GM23338 (cell line): ENCODE measurements at regions not wholly inside any gene's neighbourhood (a gene's known extent, or its start where the extent isn't known, plus 50 kb on each side); places are given as distances from the start of the nearest gene placed in this dataset.

ENCODE experiments used
- ATAC-seq: fragments of 200-7000 bp; cut with Tn5 transposase; 3 replicates; pipeline ENCODE4 v1.9.1; 2020
- DNase-seq: peaks from one replicate; pipeline ENCODE4 v3.0.0-alpha.2; 2015; ENCODE audit warnings: low spot score
- H2AFZ ChIP-seq: fragments of 200-600 bp; sonication (generic); 2 replicates; pipeline ENCODE4 v1.8.0; 2016; ENCODE audit warnings: antibody characterized with exemption, mild to moderate bottlenecking, moderate library complexity
- H3F3A ChIP-seq: fragments of 200-600 bp; sonication (generic); replicated peaks from 2 replicates; pipeline ENCODE4 v1.8.0; 2017; ENCODE audit warnings: antibody characterized with exemption, mixed run types, low read depth
- H3K27ac ChIP-seq: fragments of 200-600 bp; sonication (generic); 2 replicates; pipeline ENCODE4 v1.6.1; 2016; ENCODE audit warnings: low read depth
- H3K27me3 ChIP-seq: fragments of 200-600 bp; sonication (generic); 2 replicates; pipeline ENCODE4 v1.8.0; 2016; ENCODE audit warnings: mild to moderate bottlenecking, mixed run types, moderate library complexity; ENCODE audit not compliant: insufficient read depth
- H3K36me3 ChIP-seq: fragments of 200-600 bp; sonication (generic); 2 replicates; pipeline ENCODE4 v1.8.0; 2016; ENCODE audit warnings: mild to moderate bottlenecking; ENCODE audit not compliant: insufficient read depth
- H3K4me1 ChIP-seq: fragments of 200-600 bp; sonication (generic); 2 replicates; pipeline ENCODE4 v1.8.0; 2016; ENCODE audit warnings: mild to moderate bottlenecking, moderate library complexity; ENCODE audit not compliant: insufficient read depth
- H3K4me2 ChIP-seq: fragments of 200-600 bp; sonication (generic); 2 replicates; pipeline ENCODE4 v1.7.1; 2017; ENCODE audit warnings: mixed run types
- H3K4me3 ChIP-seq: fragments of 200-600 bp; sonication (generic); 2 replicates; pipeline ENCODE4 v1.6.1; 2016; ENCODE audit warnings: mixed run types
- H3K79me2 ChIP-seq: fragments of 200-600 bp; sonication (generic); replicated peaks from 2 replicates; pipeline ENCODE4 v1.8.0; 2017; ENCODE audit warnings: mild to moderate bottlenecking; ENCODE audit not compliant: insufficient read depth
- H3K9me2 ChIP-seq: fragments of 200-600 bp; sonication (generic); 2 replicates; pipeline ENCODE4 v1.8.0; 2017; ENCODE audit not compliant: insufficient read depth
- H4K20me1 ChIP-seq: fragments of 200-600 bp; sonication (generic); replicated peaks from 2 replicates; pipeline ENCODE4 v1.8.0; 2017; ENCODE audit warnings: mild to moderate bottlenecking; ENCODE audit not compliant: insufficient read depth
- H3K27ac Mint-ChIP-seq: 2 replicates; pipeline ENCODE4 v1.8.0; 2020; ENCODE audit warnings: inconsistent platforms, mild to moderate bottlenecking, moderate library complexity, mixed read lengths
- H3K27me3 Mint-ChIP-seq: 3 replicates; pipeline ENCODE4 v1.8.0; 2022; ENCODE audit warnings: low read depth, mild to moderate bottlenecking, moderate library complexity, mixed read lengths, inconsistent platforms; ENCODE audit not compliant: insufficient read depth, poor library complexity
- H3K36me3 Mint-ChIP-seq: 3 replicates; pipeline ENCODE4 v1.8.0; 2021; ENCODE audit warnings: low read depth, mild to moderate bottlenecking, inconsistent platforms, moderate library complexity, mixed read lengths
- H3K4me1 Mint-ChIP-seq: 3 replicates; pipeline ENCODE4 v1.8.0; 2020; ENCODE audit warnings: mild to moderate bottlenecking, inconsistent platforms, mixed read lengths
- H3K4me3 Mint-ChIP-seq: 3 replicates; pipeline ENCODE4 v1.8.0; 2021; ENCODE audit warnings: moderate library complexity, mild to moderate bottlenecking, inconsistent platforms, mixed read lengths
- H3K9me3 Mint-ChIP-seq: 3 replicates; pipeline ENCODE4 v1.8.0; 2020; ENCODE audit warnings: moderate library complexity, mild to moderate bottlenecking, inconsistent platforms, mixed read lengths
- CREB1 ChIP-seq: fragments of 250-450 bp; sonication (Bioruptor Pico); IDR thresholded peaks from 2 replicates; pipeline ENCODE4 v1.5.0; 2020; ENCODE audit warnings: low read depth, mild to moderate bottlenecking, moderate library complexity
- EZH2 ChIP-seq: fragments of 200-600 bp; sonication (generic); IDR thresholded peaks from one replicate; pipeline ENCODE4 v1.8.0; 2017; ENCODE audit warnings: antibody characterized with exemption, mild to moderate bottlenecking, low read depth; ENCODE audit not compliant: unreplicated experiment
- EZH2phosphoT487 ChIP-seq: fragments of 200-600 bp; sonication (generic); IDR thresholded peaks from one replicate; pipeline ENCODE4 v1.8.1; 2018; ENCODE audit warnings: antibody characterized with exemption; ENCODE audit not compliant: unreplicated experiment
- NANOG ChIP-seq: IDR thresholded peaks from 2 replicates; pipeline ENCODE4 v1.6.1; 2016; ENCODE audit warnings: antibody characterized with exemption, borderline replicate concordance
- POLR2AphosphoS5 ChIP-seq: IDR thresholded peaks from 2 replicates; pipeline ENCODE4 v1.6.1; 2016; ENCODE audit warnings: antibody characterized with exemption, low read depth
- STAT1 ChIP-seq: IDR thresholded peaks from one replicate; pipeline ENCODE4 v1.6.1; 2016; ENCODE audit warnings: antibody characterized with exemption; ENCODE audit not compliant: unreplicated experiment
- ZNF114 ChIP-seq: fragments of 250-450 bp; sonication (Bioruptor Pico); IDR thresholded peaks from 2 replicates; pipeline ENCODE4 v1.5.0; 2020; ENCODE audit warnings: mild to moderate bottlenecking, moderate library complexity
- ZNF331 ChIP-seq: fragments of 250-450 bp; sonication (Bioruptor Pico); IDR thresholded peaks from 2 replicates; pipeline ENCODE4 v1.5.0; 2020; ENCODE audit warnings: low read depth, mild to moderate bottlenecking, moderate library complexity
- TF ChIP-seq, protein P1 (sequence below): fragments of 250-450 bp; sonication (Bioruptor Pico); IDR thresholded peaks from 2 replicates; pipeline ENCODE4 v1.5.0; 2020; ENCODE audit warnings: mild to moderate bottlenecking, moderate library complexity
- TF ChIP-seq, protein P2 (sequence below): IDR thresholded peaks from 2 replicates; pipeline ENCODE4 v1.6.1; 2016; ENCODE audit warnings: antibody characterized with exemption

DNA sequence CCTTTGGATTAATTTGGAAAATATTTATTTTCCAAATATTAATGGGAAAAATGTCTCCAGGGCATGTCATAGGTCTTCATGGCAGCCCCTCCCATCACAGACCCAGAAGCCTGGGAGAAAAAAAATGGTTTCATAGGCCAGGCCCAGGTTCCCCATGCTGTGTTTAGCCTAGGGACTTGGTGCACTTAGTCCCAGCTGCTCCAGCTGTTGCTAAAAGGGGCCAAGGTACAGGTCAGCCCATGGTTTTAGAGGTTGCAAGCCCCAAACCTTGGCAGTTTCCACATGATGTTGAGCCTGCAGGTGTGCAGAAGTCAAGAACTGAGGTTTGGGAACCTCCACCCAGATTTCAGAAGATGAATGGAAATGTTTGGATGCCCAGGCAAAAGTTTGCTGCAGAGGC, 309.6 kb downstream of the SOCS6 start (continued):
- no peak for TF ChIP-seq EZH2
- TF ChIP-seq, protein P1, sequence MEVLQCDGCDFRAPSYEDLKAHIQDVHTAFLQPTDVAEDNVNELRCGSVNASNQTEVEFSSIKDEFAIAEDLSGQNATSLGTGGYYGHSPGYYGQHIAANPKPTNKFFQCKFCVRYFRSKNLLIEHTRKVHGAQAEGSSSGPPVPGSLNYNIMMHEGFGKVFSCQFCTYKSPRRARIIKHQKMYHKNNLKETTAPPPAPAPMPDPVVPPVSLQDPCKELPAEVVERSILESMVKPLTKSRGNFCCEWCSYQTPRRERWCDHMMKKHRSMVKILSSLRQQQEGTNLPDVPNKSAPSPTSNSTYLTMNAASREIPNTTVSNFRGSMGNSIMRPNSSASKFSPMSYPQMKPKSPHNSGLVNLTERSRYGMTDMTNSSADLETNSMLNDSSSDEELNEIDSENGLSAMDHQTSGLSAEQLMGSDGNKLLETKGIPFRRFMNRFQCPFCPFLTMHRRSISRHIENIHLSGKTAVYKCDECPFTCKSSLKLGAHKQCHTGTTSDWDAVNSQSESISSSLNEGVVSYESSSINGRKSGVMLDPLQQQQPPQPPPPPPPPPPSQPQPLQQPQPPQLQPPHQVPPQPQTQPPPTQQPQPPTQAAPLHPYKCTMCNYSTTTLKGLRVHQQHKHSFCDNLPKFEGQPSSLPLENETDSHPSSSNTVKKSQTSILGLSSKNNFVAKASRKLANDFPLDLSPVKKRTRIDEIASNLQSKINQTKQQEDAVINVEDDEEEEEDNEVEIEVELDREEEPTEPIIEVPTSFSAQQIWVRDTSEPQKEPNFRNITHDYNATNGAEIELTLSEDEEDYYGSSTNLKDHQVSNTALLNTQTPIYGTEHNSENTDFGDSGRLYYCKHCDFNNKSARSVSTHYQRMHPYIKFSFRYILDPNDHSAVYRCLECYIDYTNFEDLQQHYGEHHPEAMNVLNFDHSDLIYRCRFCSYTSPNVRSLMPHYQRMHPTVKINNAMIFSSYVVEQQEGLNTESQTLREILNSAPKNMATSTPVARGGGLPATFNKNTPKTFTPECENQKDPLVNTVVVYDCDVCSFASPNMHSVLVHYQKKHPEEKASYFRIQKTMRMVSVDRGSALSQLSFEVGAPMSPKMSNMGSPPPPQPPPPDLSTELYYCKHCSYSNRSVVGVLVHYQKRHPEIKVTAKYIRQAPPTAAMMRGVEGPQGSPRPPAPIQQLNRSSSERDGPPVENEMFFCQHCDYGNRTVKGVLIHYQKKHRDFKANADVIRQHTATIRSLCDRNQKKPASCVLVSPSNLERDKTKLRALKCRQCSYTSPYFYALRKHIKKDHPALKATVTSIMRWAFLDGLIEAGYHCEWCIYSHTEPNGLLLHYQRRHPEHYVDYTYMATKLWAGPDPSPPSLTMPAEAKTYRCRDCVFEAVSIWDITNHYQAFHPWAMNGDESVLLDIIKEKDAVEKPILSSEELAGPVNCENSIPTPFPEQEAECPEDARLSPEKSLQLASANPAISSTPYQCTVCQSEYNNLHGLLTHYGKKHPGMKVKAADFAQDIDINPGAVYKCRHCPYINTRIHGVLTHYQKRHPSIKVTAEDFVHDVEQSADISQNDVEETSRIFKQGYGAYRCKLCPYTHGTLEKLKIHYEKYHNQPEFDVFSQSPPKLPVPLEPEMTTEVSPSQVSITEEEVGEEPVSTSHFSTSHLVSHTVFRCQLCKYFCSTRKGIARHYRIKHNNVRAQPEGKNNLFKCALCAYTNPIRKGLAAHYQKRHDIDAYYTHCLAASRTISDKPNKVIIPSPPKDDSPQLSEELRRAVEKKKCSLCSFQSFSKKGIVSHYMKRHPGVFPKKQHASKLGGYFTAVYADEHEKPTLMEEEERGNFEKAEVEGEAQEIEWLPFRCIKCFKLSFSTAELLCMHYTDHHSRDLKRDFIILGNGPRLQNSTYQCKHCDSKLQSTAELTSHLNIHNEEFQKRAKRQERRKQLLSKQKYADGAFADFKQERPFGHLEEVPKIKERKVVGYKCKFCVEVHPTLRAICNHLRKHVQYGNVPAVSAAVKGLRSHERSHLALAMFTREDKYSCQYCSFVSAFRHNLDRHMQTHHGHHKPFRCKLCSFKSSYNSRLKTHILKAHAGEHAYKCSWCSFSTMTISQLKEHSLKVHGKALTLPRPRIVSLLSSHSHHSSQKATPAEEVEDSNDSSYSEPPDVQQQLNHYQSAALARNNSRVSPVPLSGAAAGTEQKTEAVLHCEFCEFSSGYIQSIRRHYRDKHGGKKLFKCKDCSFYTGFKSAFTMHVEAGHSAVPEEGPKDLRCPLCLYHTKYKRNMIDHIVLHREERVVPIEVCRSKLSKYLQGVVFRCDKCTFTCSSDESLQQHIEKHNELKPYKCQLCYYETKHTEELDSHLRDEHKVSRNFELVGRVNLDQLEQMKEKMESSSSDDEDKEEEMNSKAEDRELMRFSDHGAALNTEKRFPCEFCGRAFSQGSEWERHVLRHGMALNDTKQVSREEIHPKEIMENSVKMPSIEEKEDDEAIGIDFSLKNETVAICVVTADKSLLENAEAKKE = no peak
- TF ChIP-seq STAT1 = no peak
- TF ChIP-seq POLR2AphosphoS5 = no peak
- no peak for TF ChIP-seq EZH2phosphoT487
- no peak for TF ChIP-seq NANOG

DNA sequence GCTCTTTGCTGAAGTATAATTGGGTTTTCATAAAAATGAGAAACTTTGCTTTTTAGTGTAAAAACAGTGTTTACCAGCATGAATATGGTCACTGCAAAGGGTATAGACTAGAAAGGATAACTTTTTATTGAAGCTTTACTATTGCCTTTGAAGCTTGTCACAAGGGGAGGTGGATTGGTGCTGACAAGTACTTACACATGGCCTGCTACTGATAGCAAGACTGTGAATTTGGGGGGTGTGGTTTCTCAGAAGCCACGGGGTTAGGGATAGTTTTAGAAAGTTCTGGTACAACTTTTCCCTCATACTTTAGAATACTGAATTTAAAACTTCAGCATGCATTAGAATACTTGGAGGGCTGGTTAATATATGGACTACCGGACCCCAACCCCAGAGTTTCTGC, 294.1 kb downstream of the SOCS6 start:
- Histone ChIP-seq H3K79me2 (no peaks in the 10 kb centered on the region), H3K27me3 (no peaks in the 10 kb centered on the region), H3K27ac (no peak overlapping the region), H2AFZ (no peak overlapping the region), H3F3A (no peaks in the 10 kb centered on the region), H4K20me1 (no peaks in the 10 kb centered on the region), H3K36me3 (peaks cover 6% of the 10 kb centered on the region; the same call in 1 of the 2 replicates), H3K4me1 (no peaks in the 10 kb centered on the region), H3K4me3 (no peak overlapping the region), H3K4me2 (no peak overlapping the region), H3K9me2 (no peaks in the 10 kb centered on the region)
- Mint-ChIP-seq H3K27me3 (peaks cover 2% of the 10 kb centered on the region), H3K4me3 (no peak overlapping the region), H3K9me3 (peaks cover 87% of the 10 kb centered on the region), H3K36me3 (peaks cover 45% of the 10 kb centered on the region), H3K27ac (no peak overlapping the region), H3K4me1 (no peaks in the 10 kb centered on the region)
- no peak for DNase-seq
- no peak for ATAC-seq
- no peak for TF ChIP-seq CREB1 (CRISPR knock-in tag)
- TF ChIP-seq, protein P2, sequence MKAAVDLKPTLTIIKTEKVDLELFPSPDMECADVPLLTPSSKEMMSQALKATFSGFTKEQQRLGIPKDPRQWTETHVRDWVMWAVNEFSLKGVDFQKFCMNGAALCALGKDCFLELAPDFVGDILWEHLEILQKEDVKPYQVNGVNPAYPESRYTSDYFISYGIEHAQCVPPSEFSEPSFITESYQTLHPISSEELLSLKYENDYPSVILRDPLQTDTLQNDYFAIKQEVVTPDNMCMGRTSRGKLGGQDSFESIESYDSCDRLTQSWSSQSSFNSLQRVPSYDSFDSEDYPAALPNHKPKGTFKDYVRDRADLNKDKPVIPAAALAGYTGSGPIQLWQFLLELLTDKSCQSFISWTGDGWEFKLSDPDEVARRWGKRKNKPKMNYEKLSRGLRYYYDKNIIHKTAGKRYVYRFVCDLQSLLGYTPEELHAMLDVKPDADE = no peak
- no peak for TF ChIP-seq ZNF114 (CRISPR knock-in tag)
- TF ChIP-seq ZNF331 = no peak
- TF ChIP-seq, protein P1 = no peak
- TF ChIP-seq STAT1 = no peak
- no peak for TF ChIP-seq NANOG
- TF ChIP-seq POLR2AphosphoS5 = no peak
